ENCODE measurements at regions not wholly inside any gene's neighbourhood (a gene's known extent, or its start where the extent isn't known, plus 50 kb on each side); places are given as distances from the start of the nearest gene placed in this dataset.

- peaks cover 9 to 14% of the 10 kb centered on the region in 2 donors for H3K4me1 ChIP-seq (replicated peaks in 1 of 2)
- no peaks in the 10 kb centered on the region for H3K36me3 ChIP-seq (replicated peaks in 1 of 2)
- DNase-seq = no peak
- no peaks in the 10 kb centered on the region for H3K9me3 ChIP-seq (replicated peaks in 1 of 3)
- H3K27ac ChIP-seq = no peak overlapping the region
- 71 to 86% (median 80%) methylated on average over 3 of the region's 3 CpGs for WGBS, 4 donors
- no peak overlapping the region for H3K4me3 ChIP-seq
- no peaks in the 10 kb centered on the region for H3K27me3 ChIP-seq
- TF ChIP-seq POLR2A (IDR thresholded peaks at IDR 0.05) (no peak), CTCF (IDR thresholded peaks at IDR 0.05) (no peak)
- intact Hi-C loops (cut with DNase I) = loop anchor here in 1 of 2 donors (10.0 kb wide), 1 partner anchor 212 kb away; the partner anchor contains the start of gene INHBB
Measured at GRCh38 chr2:120556911-120557310, 178.8 kb upstream of the GLI2 start.

DNA sequence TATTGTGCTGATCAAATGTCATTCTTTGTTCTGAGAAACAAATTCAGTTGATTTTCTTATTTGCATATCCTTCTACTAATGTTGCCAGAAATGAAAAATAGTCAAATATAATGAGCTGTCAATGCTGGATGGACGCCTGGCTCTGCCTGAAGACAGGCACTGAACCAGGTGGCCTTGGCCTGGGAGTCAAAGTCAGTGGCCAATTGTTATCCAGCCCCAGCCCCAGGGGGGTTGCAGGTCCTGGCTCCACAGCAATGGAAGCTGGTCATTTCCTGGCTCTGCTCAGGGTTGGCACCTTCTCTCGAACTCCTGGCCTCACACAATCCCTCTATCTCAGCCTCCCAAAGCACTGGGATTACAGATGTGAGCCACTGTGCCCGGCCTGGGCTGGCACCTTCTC is 176.8 kb upstream of the GLI2 start:
- H3K36me3 ChIP-seq (replicated peaks in 1 of 2) = no peaks in the 10 kb centered on the region
- no peak for DNase-seq
- no peak overlapping the region for H3K4me3 ChIP-seq
- no peaks in the 10 kb centered on the region for H3K9me3 ChIP-seq (replicated peaks in 1 of 3)
- H3K4me1 ChIP-seq (replicated peaks in 1 of 2) = no peaks in the 10 kb centered on the region
- WGBS, 4 donors = 40 to 89% (median 66%) methylated on average over 2 to 3 of the region's 3 CpGs
- H3K27ac ChIP-seq = no peak overlapping the region
- TF ChIP-seq POLR2A (IDR thresholded peaks at IDR 0.05) (no peak), CTCF (IDR thresholded peaks at IDR 0.05) (no peak)
- H3K27me3 ChIP-seq = no peaks in the 10 kb centered on the region
- intact Hi-C loops (cut with DNase I) = loop anchor here in 1 of 2 donors (10.0 kb wide), 1 partner anchor 214 kb away; the partner anchor contains the start of gene INHBB

- no peaks in the 10 kb centered on the region for H3K27me3 ChIP-seq
- TF ChIP-seq CTCF (IDR thresholded peaks at IDR 0.05) (no peak), POLR2A (IDR thresholded peaks at IDR 0.05) (no peak)
- DNase-seq = no peak
- H3K36me3 ChIP-seq (replicated peaks in 1 of 2) = no peaks in the 10 kb centered on the region
- H3K27ac ChIP-seq = no peak overlapping the region
- H3K9me3 ChIP-seq (replicated peaks in 1 of 3) = no peaks in the 10 kb centered on the region
- no peak overlapping the region for H3K4me3 ChIP-seq
- 94 to 98% (median 95%) methylated on average over 5 of the region's 5 CpGs for WGBS, 4 donors
- intact Hi-C loops (cut with DNase I) = loop anchor here in 1 of 2 donors (10.0 kb wide), 1 partner anchor 215 kb away; the partner anchor contains the start of gene INHBB
- H3K4me1 ChIP-seq (replicated peaks in 1 of 2) = no peaks in the 10 kb centered on the region
Measured at GRCh38 chr2:120559401-120559800, 176.3 kb upstream of the GLI2 start.

GRCh38 chr2:120560330-120560729 is 175.3 kb upstream of the GLI2 start:
- Histone ChIP-seq H3K36me3 (replicated peaks in 1 of 2) (no peaks in the 10 kb centered on the region), H3K4me3 (no peak overlapping the region), H3K9me3 (replicated peaks in 1 of 3) (no peaks in the 10 kb centered on the region), H3K27ac (no peak overlapping the region), H3K4me1 (replicated peaks in 1 of 2) (no peaks in the 10 kb centered on the region), H3K27me3 (no peaks in the 10 kb centered on the region)
- DNase-seq = no peak
- 91 to 100% (median 97%) methylated on average over 3 to 6 of the region's 6 CpGs for WGBS, 4 donors
- intact Hi-C loops (cut with DNase I) = no loop called here
- TF ChIP-seq POLR2A (IDR thresholded peaks at IDR 0.05) (no peak), CTCF (IDR thresholded peaks at IDR 0.05) (no peak)
